HL-60 (cell line): ENCODE measurements at regions not wholly inside any gene's neighbourhood (a gene's known extent, or its start where the extent isn't known, plus 50 kb on each side); places are given as distances from the start of the nearest gene placed in this dataset.

ENCODE experiments used
- GABPA ChIP-seq: IDR thresholded peaks from 2 replicates; pipeline ENCODE4 v1.6.1; 2012; ENCODE audit warnings: low read depth
- POLR2AphosphoS5 ChIP-seq: IDR thresholded peaks from 2 replicates; pipeline ENCODE4 v1.6.1; 2012; ENCODE audit warnings: low read depth
- SPI1 ChIP-seq: IDR thresholded peaks from 2 replicates; pipeline ENCODE4 v1.6.1; 2012; ENCODE audit warnings: low read depth, mild to moderate bottlenecking, borderline replicate concordance
- TF ChIP-seq, protein P1 (sequence below): IDR thresholded peaks from one replicate; pipeline ENCODE4 v1.5.1; 2011; ENCODE audit warnings: low read length, control low read depth, inconsistent platforms; ENCODE audit not compliant: insufficient read depth

DNA sequence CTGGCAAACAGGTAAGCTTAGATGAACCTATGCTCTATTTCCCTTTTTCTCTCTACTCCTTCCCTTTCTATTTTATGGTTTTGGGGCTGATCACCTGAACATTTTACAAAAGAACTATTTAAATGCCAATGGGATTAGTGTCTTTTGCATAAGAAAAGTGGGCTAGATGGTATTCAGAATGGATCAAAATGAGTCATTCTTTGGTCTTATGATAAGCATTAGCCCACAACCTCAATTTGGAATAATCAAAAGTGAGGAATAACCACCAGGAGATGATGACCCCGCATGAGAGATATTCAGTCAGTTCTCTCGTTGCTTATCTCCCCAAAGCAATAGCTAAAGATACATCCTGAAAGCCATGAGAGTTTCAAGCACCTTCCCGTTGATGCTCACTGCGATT lies 399.0 kb upstream of the CADM1 start:
- TF ChIP-seq, protein P1, sequence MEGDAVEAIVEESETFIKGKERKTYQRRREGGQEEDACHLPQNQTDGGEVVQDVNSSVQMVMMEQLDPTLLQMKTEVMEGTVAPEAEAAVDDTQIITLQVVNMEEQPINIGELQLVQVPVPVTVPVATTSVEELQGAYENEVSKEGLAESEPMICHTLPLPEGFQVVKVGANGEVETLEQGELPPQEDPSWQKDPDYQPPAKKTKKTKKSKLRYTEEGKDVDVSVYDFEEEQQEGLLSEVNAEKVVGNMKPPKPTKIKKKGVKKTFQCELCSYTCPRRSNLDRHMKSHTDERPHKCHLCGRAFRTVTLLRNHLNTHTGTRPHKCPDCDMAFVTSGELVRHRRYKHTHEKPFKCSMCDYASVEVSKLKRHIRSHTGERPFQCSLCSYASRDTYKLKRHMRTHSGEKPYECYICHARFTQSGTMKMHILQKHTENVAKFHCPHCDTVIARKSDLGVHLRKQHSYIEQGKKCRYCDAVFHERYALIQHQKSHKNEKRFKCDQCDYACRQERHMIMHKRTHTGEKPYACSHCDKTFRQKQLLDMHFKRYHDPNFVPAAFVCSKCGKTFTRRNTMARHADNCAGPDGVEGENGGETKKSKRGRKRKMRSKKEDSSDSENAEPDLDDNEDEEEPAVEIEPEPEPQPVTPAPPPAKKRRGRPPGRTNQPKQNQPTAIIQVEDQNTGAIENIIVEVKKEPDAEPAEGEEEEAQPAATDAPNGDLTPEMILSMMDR = no peak
- TF ChIP-seq POLR2AphosphoS5 (no peak), SPI1 (no peak), GABPA (no peak)
